WTC11 (cell line): ENCODE measurements at regions not wholly inside any gene's neighbourhood (a gene's known extent, or its start where the extent isn't known, plus 50 kb on each side); places are given as distances from the start of the nearest gene placed in this dataset.

Experiments
- CREB1 ChIP-seq: sonication (generic); formaldehyde crosslinking; IDR thresholded peaks from 2 replicates; pipeline ENCODE4 v1.8.0; 2023; ENCODE audit warnings: mild to moderate bottlenecking, missing genetic modification reagents
- ELF4 ChIP-seq: sonication (generic); formaldehyde crosslinking; IDR thresholded peaks from 2 replicates; pipeline ENCODE4 v1.8.1; 2022; ENCODE audit warnings: low read depth, mild to moderate bottlenecking, moderate library complexity, missing genetic modification reagents
- FOXP1 ChIP-seq: sonication (generic); formaldehyde crosslinking; IDR thresholded peaks from 2 replicates; pipeline ENCODE4 v1.8.0; 2022; ENCODE audit warnings: missing genetic modification reagents, mild to moderate bottlenecking, moderate library complexity, borderline replicate concordance
- JUN ChIP-seq: sonication (generic); formaldehyde crosslinking; IDR thresholded peaks from 2 replicates; pipeline ENCODE4 v1.8.0; 2023; ENCODE audit warnings: mild to moderate bottlenecking, missing genetic modification reagents
- NFE2L1 ChIP-seq: sonication (generic); formaldehyde crosslinking; IDR thresholded peaks from 2 replicates; pipeline ENCODE4 v1.8.1; 2023; ENCODE audit warnings: missing genetic modification reagents
- RELA ChIP-seq: sonication (generic); formaldehyde crosslinking; IDR thresholded peaks from 2 replicates; pipeline ENCODE4 v1.8.1; 2022; ENCODE audit warnings: missing genetic modification reagents, mild to moderate bottlenecking, borderline replicate concordance
- ZBTB21 ChIP-seq: sonication (generic); formaldehyde crosslinking; IDR thresholded peaks from 2 replicates; pipeline ENCODE4 v1.8.1; 2023; ENCODE audit warnings: mild to moderate bottlenecking, missing genetic modification reagents, borderline replicate concordance
- TF ChIP-seq, protein P1 (sequence below): fragments of 200-600 bp; IDR thresholded peaks from 2 replicates; pipeline ENCODE4 v1.8.0; 2022; ENCODE audit warnings: antibody characterized with exemption
- TF ChIP-seq, protein P2 (sequence below): sonication (generic); formaldehyde crosslinking; IDR thresholded peaks from 2 replicates; pipeline ENCODE4 v1.8.1; 2023; ENCODE audit warnings: mild to moderate bottlenecking, missing genetic modification reagents
- TF ChIP-seq, protein P3 (sequence below): sonication (generic); formaldehyde crosslinking; IDR thresholded peaks from 2 replicates; pipeline ENCODE4 v1.8.0; 2022; ENCODE audit warnings: mild to moderate bottlenecking, missing genetic modification reagents

GRCh38 chr2:239566162-239566994 lies 165.6 kb upstream of the HDAC4 start:
- TF ChIP-seq, protein P1, sequence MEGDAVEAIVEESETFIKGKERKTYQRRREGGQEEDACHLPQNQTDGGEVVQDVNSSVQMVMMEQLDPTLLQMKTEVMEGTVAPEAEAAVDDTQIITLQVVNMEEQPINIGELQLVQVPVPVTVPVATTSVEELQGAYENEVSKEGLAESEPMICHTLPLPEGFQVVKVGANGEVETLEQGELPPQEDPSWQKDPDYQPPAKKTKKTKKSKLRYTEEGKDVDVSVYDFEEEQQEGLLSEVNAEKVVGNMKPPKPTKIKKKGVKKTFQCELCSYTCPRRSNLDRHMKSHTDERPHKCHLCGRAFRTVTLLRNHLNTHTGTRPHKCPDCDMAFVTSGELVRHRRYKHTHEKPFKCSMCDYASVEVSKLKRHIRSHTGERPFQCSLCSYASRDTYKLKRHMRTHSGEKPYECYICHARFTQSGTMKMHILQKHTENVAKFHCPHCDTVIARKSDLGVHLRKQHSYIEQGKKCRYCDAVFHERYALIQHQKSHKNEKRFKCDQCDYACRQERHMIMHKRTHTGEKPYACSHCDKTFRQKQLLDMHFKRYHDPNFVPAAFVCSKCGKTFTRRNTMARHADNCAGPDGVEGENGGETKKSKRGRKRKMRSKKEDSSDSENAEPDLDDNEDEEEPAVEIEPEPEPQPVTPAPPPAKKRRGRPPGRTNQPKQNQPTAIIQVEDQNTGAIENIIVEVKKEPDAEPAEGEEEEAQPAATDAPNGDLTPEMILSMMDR: no peak
- TF ChIP-seq FOXP1 (CRISPR knock-in tag): no peak
- no peak for TF ChIP-seq ZBTB21 (CRISPR knock-in tag)
- no peak for TF ChIP-seq JUN (CRISPR knock-in tag)
- TF ChIP-seq, protein P2, sequence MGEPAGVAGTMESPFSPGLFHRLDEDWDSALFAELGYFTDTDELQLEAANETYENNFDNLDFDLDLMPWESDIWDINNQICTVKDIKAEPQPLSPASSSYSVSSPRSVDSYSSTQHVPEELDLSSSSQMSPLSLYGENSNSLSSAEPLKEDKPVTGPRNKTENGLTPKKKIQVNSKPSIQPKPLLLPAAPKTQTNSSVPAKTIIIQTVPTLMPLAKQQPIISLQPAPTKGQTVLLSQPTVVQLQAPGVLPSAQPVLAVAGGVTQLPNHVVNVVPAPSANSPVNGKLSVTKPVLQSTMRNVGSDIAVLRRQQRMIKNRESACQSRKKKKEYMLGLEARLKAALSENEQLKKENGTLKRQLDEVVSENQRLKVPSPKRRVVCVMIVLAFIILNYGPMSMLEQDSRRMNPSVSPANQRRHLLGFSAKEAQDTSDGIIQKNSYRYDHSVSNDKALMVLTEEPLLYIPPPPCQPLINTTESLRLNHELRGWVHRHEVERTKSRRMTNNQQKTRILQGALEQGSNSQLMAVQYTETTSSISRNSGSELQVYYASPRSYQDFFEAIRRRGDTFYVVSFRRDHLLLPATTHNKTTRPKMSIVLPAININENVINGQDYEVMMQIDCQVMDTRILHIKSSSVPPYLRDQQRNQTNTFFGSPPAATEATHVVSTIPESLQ: no peak
- no peak for TF ChIP-seq CREB1 (CRISPR knock-in tag)
- no peak for TF ChIP-seq RELA (CRISPR knock-in tag)
- TF ChIP-seq ELF4 (CRISPR knock-in tag): no peak
- TF ChIP-seq, protein P3, sequence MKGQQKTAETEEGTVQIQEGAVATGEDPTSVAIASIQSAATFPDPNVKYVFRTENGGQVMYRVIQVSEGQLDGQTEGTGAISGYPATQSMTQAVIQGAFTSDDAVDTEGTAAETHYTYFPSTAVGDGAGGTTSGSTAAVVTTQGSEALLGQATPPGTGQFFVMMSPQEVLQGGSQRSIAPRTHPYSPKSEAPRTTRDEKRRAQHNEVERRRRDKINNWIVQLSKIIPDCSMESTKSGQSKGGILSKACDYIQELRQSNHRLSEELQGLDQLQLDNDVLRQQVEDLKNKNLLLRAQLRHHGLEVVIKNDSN (CRISPR knock-in tag): no peak
- TF ChIP-seq NFE2L1: no peak
